ENCODE measurements at regions not wholly inside any gene's neighbourhood (a gene's known extent, or its start where the extent isn't known, plus 50 kb on each side); places are given as distances from the start of the nearest gene placed in this dataset.

GRCh38 chr1:185377831-185378230 is 60.8 kb upstream of the IVNS1ABP start:
- H3K4me3 ChIP-seq (ENCODE audit: low read depth, low read length), result no peak overlapping the region
- TF ChIP-seq, protein P1, sequence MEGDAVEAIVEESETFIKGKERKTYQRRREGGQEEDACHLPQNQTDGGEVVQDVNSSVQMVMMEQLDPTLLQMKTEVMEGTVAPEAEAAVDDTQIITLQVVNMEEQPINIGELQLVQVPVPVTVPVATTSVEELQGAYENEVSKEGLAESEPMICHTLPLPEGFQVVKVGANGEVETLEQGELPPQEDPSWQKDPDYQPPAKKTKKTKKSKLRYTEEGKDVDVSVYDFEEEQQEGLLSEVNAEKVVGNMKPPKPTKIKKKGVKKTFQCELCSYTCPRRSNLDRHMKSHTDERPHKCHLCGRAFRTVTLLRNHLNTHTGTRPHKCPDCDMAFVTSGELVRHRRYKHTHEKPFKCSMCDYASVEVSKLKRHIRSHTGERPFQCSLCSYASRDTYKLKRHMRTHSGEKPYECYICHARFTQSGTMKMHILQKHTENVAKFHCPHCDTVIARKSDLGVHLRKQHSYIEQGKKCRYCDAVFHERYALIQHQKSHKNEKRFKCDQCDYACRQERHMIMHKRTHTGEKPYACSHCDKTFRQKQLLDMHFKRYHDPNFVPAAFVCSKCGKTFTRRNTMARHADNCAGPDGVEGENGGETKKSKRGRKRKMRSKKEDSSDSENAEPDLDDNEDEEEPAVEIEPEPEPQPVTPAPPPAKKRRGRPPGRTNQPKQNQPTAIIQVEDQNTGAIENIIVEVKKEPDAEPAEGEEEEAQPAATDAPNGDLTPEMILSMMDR (IDR thresholded peaks at IDR 0.05; ENCODE audit: insufficient read depth, low read depth, low read length, missing control alignments), result no peak
- no peak for DNase-seq (ENCODE audit: low read depth)

GRCh38 chr1:185376840-185377635 is 60.0 kb upstream of the IVNS1ABP start:
- TF ChIP-seq, protein P1 (IDR thresholded peaks at IDR 0.05; ENCODE audit: insufficient read depth, low read depth, low read length, missing control alignments), result no peak
- DNase-seq (ENCODE audit: low read depth), result peak; percentile 32
- H3K4me3 ChIP-seq (ENCODE audit: low read depth, low read length), result no peak overlapping the region

- DNase-seq (ENCODE audit: low read depth), result peak; percentile 23
- H3K4me3 ChIP-seq (ENCODE audit: low read depth, low read length), result no peak overlapping the region
- TF ChIP-seq, protein P1 (IDR thresholded peaks at IDR 0.05; ENCODE audit: insufficient read depth, low read depth, low read length, missing control alignments), result no peak
Observed at GRCh38 chr1:185376288-185376687, 59.2 kb upstream of the IVNS1ABP start.

- H3K4me3 ChIP-seq (ENCODE audit: low read depth, low read length), result no peak overlapping the region
- TF ChIP-seq, protein P1 (IDR thresholded peaks at IDR 0.05; ENCODE audit: insufficient read depth, low read depth, low read length, missing control alignments), result no peak
- DNase-seq (ENCODE audit: low read depth), result no peak
Observed at GRCh38 chr1:185375583-185375982, 58.5 kb upstream of the IVNS1ABP start.

GRCh38 chr1:185373813-185374529 is 56.9 kb upstream of the IVNS1ABP start:
- TF ChIP-seq, protein P1 (IDR thresholded peaks at IDR 0.05; ENCODE audit: insufficient read depth, low read depth, low read length, missing control alignments), result no peak
- DNase-seq (ENCODE audit: low read depth), result no peak
- H3K4me3 ChIP-seq (ENCODE audit: low read depth, low read length), result no peak overlapping the region

DNA sequence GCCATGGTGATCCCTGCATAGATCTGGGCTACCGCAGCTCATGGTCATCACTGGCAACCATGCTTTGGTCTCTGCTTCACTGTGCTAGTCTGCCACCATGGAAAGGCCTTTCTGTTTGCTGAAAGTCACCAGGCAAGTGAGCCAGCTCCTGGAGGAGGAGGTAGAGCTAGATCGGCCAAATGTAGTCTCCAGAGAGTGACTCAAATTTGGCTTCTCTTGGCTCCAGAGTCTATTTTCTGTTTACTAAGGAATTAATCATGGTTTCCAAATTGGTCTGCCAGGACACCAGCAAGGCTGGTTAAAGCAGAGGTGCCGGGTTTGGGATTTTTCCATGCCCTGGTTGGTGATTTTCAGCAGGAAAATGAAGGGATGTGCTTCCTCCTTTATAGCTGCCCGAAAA is 52.7 kb upstream of the IVNS1ABP start:
- H3K4me3 ChIP-seq (ENCODE audit: low read depth, low read length), result no peak overlapping the region
- TF ChIP-seq, protein P1 (IDR thresholded peaks at IDR 0.05; ENCODE audit: insufficient read depth, low read depth, low read length, missing control alignments), result no peak
- no peak for DNase-seq (ENCODE audit: low read depth)

Measured in GM12865 (cell line).